ENCODE measurements at regions not wholly inside any gene's neighbourhood (a gene's known extent, or its start where the extent isn't known, plus 50 kb on each side); places are given as distances from the start of the nearest gene placed in this dataset.
"Not testable (repeated sequence)": the region's sequence is repeated elsewhere in the genome, so short reads cannot be mapped to it uniquely, and the experiment has no call there.

DNA sequence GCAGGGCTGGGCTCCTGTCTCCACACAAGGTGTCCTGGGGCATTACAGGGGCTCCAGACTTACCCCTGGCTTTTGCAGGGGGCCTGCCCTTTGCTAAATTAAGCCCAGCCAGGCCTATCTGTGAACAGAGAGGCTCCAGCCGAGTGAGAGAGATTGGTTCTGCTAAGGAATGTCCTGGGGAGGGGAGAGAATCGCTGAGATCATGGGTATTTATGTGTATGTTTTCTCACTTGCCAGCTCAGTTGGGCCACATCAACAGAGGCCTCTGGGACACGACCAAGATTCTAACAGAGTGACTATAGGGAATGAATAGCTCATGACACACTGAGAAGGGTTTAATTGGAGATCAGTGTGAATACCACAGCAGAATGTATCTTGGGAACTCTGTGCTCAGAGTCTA, 109.8 kb upstream of the NBPF8 start:
- H3K79me2 ChIP-seq (ENCODE audit: insufficient read depth, low read length); H2AFZ ChIP-seq (ENCODE audit: low read length); H3K4me3 ChIP-seq (replicated peaks in 1 of 3; ENCODE audit: insufficient read depth in 1 of 3, low read depth in 2 of 3, low read length in 3 of 3); CTCF ChIA-PET (ENCODE audit: low intra/inter-chr PET ratio, low total read pairs); ATAC-seq; intact Hi-C loops (cut with micrococcal nuclease; ENCODE audit: unreplicated experiment); H3K9ac ChIP-seq (ENCODE audit: insufficient read depth, low read depth, low read length); POLR2A ChIA-PET; H3K4me2 ChIP-seq (ENCODE audit: low read depth, low read length); H3K36me3 ChIP-seq (replicated peaks in 1 of 2; ENCODE audit: control insufficient read depth in 1 of 2, insufficient read depth in 2 of 2, low read length in 2 of 2); H4K20me1 ChIP-seq (ENCODE audit: insufficient read depth, low read length); H3K9me3 ChIP-seq (ENCODE audit: low read length); H3K4me1 ChIP-seq (ENCODE audit: insufficient read depth, low read length); in situ Hi-C loops (cut with HindIII; ENCODE audit: extremely low pct_ligation_motif_present, low pct_unique_long_range_greater_than_20kb); H3K27ac ChIP-seq (ENCODE audit: extremely low read length, insufficient read depth, low read length); H3K27me3 ChIP-seq (ENCODE audit: control insufficient read depth in 1 of 2, insufficient read depth in 2 of 2, low read length in 2 of 2); BruUV-seq (replicated peaks); DNase-seq (ENCODE audit: low spot score); FAIRE-seq: not testable (repeated sequence)
- no CpG with 5 or more reads among the region's 3 CpGs for WGBS (ENCODE audit: low lambda C conversion rate)

DNA sequence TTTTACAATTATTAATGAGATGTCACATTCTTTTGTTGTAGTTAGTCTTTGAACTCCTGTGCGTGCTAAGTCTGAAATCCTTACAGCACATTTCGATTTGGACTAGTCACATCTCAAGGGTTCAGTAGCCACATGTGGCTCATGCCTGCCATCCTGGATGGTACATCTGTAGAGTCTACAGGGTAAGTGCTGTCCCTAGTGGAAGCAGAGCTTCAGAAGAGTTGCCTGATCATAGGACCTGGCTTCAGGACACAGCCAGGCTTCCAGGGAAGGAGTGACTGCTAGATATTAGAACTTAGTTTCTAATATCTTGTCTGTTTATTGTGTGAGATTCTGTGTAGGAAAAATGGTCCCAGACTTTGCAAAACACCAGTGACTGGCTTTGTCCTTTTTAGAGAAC, 110.5 kb upstream of the NBPF8 start:
- H3K4me1 ChIP-seq (ENCODE audit: insufficient read depth, low read length); H3K9ac ChIP-seq (ENCODE audit: insufficient read depth, low read depth, low read length); H3K9me3 ChIP-seq (ENCODE audit: low read length); BruUV-seq (replicated peaks); DNase-seq (ENCODE audit: low spot score); intact Hi-C loops (cut with micrococcal nuclease; ENCODE audit: unreplicated experiment); in situ Hi-C loops (cut with HindIII; ENCODE audit: extremely low pct_ligation_motif_present, low pct_unique_long_range_greater_than_20kb); FAIRE-seq; H2AFZ ChIP-seq (ENCODE audit: low read length); CTCF ChIA-PET (ENCODE audit: low intra/inter-chr PET ratio, low total read pairs); H3K27ac ChIP-seq (ENCODE audit: extremely low read length, insufficient read depth, low read length); H3K36me3 ChIP-seq (replicated peaks in 1 of 2; ENCODE audit: control insufficient read depth in 1 of 2, insufficient read depth in 2 of 2, low read length in 2 of 2); H3K27me3 ChIP-seq (ENCODE audit: control insufficient read depth in 1 of 2, insufficient read depth in 2 of 2, low read length in 2 of 2); H3K4me3 ChIP-seq (replicated peaks in 1 of 3; ENCODE audit: insufficient read depth in 1 of 3, low read depth in 2 of 3, low read length in 3 of 3); POLR2A ChIA-PET; H3K4me2 ChIP-seq (ENCODE audit: low read depth, low read length); H3K79me2 ChIP-seq (ENCODE audit: insufficient read depth, low read length); H4K20me1 ChIP-seq (ENCODE audit: insufficient read depth, low read length): not testable (repeated sequence)
- no CpG with 5 or more reads among the region's 2 CpGs for WGBS (ENCODE audit: low lambda C conversion rate)
- peak; percentile 82 for ATAC-seq

DNA sequence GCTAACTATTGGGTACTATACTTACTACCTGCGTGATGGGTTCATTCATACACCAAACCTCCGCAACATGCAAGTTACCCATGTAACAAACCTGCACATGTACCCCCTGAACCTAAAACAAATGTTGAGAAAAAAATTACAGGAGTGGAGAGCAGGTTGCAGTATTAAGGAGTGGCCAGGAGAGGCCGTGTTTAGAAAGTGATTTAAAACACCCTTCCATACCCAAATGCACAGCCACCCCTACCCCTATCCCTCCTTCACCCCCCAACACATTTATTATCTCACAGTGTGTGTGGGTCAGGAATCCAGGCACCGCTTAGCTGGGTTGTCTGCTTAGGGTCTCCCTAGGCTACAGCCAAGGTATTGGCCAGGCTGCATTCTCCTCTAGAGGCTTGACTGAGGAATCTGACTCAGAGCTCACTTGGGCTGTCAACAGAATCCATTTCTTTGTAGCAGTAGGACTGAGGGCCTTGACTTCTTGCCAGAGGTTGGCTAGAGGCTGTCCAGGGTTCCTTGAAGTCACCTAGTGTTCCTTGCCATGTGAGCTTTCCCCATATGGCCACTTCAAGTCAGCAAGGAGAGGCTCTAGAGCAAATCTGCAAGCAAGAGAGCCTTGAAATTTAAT, 115.3 kb upstream of the NBPF8 start:
- CTCF ChIA-PET (ENCODE audit: low intra/inter-chr PET ratio, low total read pairs); FAIRE-seq; intact Hi-C loops (cut with micrococcal nuclease; ENCODE audit: unreplicated experiment); H3K27me3 ChIP-seq (ENCODE audit: control insufficient read depth in 1 of 2, insufficient read depth in 2 of 2, low read length in 2 of 2); H3K4me2 ChIP-seq (ENCODE audit: low read depth, low read length); H3K4me3 ChIP-seq (replicated peaks in 1 of 3; ENCODE audit: insufficient read depth in 1 of 3, low read depth in 2 of 3, low read length in 3 of 3); H3K4me1 ChIP-seq (ENCODE audit: insufficient read depth, low read length); H2AFZ ChIP-seq (ENCODE audit: low read length); H3K36me3 ChIP-seq (replicated peaks in 1 of 2; ENCODE audit: control insufficient read depth in 1 of 2, insufficient read depth in 2 of 2, low read length in 2 of 2); H3K9me3 ChIP-seq (ENCODE audit: low read length); DNase-seq (ENCODE audit: low spot score); H3K9ac ChIP-seq (ENCODE audit: insufficient read depth, low read depth, low read length); H4K20me1 ChIP-seq (ENCODE audit: insufficient read depth, low read length); BruUV-seq (replicated peaks); H3K79me2 ChIP-seq (ENCODE audit: insufficient read depth, low read length); H3K27ac ChIP-seq (ENCODE audit: extremely low read length, insufficient read depth, low read length); in situ Hi-C loops (cut with HindIII; ENCODE audit: extremely low pct_ligation_motif_present, low pct_unique_long_range_greater_than_20kb); POLR2A ChIA-PET: not testable (repeated sequence)
- WGBS (ENCODE audit: low lambda C conversion rate) = 0% methylated on average over 2 of the region's 4 CpGs
- ATAC-seq = peak; percentile 65

DNA sequence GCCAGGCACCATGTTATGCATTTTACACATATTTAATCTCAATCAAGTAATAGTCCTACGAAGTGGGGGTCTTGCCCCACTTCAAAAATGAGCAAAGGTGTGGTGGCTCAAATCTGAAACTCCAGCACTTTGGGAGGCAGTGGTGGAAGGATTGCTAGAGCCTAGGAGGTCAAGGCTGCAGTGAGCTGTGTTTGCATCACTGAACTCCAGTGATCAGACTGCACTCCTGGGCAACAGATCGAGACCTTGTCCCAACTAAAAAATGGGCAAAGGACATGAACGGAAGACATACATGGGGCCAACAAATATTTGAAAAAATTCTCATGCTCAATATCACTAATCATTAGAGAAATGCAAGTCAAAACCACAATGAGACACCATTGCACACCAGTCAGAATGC, 116.3 kb upstream of the NBPF8 start:
- H3K9me3 ChIP-seq (ENCODE audit: low read length); DNase-seq (ENCODE audit: low spot score); H3K27ac ChIP-seq (ENCODE audit: extremely low read length, insufficient read depth, low read length); in situ Hi-C loops (cut with HindIII; ENCODE audit: extremely low pct_ligation_motif_present, low pct_unique_long_range_greater_than_20kb); H3K4me3 ChIP-seq (replicated peaks in 1 of 3; ENCODE audit: insufficient read depth in 1 of 3, low read depth in 2 of 3, low read length in 3 of 3); H3K4me1 ChIP-seq (ENCODE audit: insufficient read depth, low read length); H3K4me2 ChIP-seq (ENCODE audit: low read depth, low read length); H4K20me1 ChIP-seq (ENCODE audit: insufficient read depth, low read length); intact Hi-C loops (cut with micrococcal nuclease; ENCODE audit: unreplicated experiment); BruUV-seq (replicated peaks); POLR2A ChIA-PET; FAIRE-seq; H3K36me3 ChIP-seq (replicated peaks in 1 of 2; ENCODE audit: control insufficient read depth in 1 of 2, insufficient read depth in 2 of 2, low read length in 2 of 2); H2AFZ ChIP-seq (ENCODE audit: low read length); H3K9ac ChIP-seq (ENCODE audit: insufficient read depth, low read depth, low read length); ATAC-seq; H3K79me2 ChIP-seq (ENCODE audit: insufficient read depth, low read length); CTCF ChIA-PET (ENCODE audit: low intra/inter-chr PET ratio, low total read pairs); H3K27me3 ChIP-seq (ENCODE audit: control insufficient read depth in 1 of 2, insufficient read depth in 2 of 2, low read length in 2 of 2): not testable (repeated sequence)
- no CpG with 5 or more reads among the region's 3 CpGs for WGBS (ENCODE audit: low lambda C conversion rate)

Data from HepG2 (cell line).